WTC11 (cell line): ENCODE measurements at regions not wholly inside any gene's neighbourhood (a gene's known extent, or its start where the extent isn't known, plus 50 kb on each side); places are given as distances from the start of the nearest gene placed in this dataset.

ENCODE experiments used
- ATAC-seq: fragments of 200-7000 bp; cut with Tn5 transposase; 2 replicates; pipeline ENCODE4 v1.10.0; 2021; ENCODE audit warnings: mild to moderate bottlenecking, moderate library complexity
- CTCF ChIA-PET: fragments of 300-600 bp; sonication (Branson Sonifier 250); formaldehyde crosslinking; loops from one replicate; lab custom pipeline; 2021; ENCODE audit warnings: antibody characterized with exemption; lab: Charles Lee
- POLR2A ChIA-PET: fragments of 350-600 bp; sonication (Branson Sonifier 250); formaldehyde crosslinking; loops from one replicate; lab custom pipeline; 2021; ENCODE audit warnings: antibody characterized with exemption; lab: Charles Lee
- DNase-seq: peaks from one replicate; pipeline ENCODE4 v3.0.0; 2021; ENCODE audit warnings: low spot score
- H3K27ac Mint-ChIP-seq: 2 replicates; pipeline ENCODE4 v1.8.0; 2021; ENCODE audit warnings: mixed read lengths
- H3K27me3 Mint-ChIP-seq: 2 replicates; pipeline ENCODE4 v1.8.0; 2021; ENCODE audit warnings: low read depth, mild to moderate bottlenecking, moderate library complexity, mixed read lengths
- H3K36me3 Mint-ChIP-seq: 2 replicates; pipeline ENCODE4 v1.8.0; 2021; ENCODE audit warnings: mixed read lengths
- H3K4me1 Mint-ChIP-seq: 2 replicates; pipeline ENCODE4 v1.8.0; 2022; ENCODE audit warnings: mixed read lengths
- H3K4me3 Mint-ChIP-seq: 2 replicates; pipeline ENCODE4 v1.8.0; 2021; ENCODE audit warnings: mild to moderate bottlenecking, moderate library complexity, mixed read lengths
- H3K9me3 Mint-ChIP-seq: 2 replicates; pipeline ENCODE4 v1.8.0; 2021; ENCODE audit warnings: mixed read lengths
- ESRRA ChIP-seq: sonication (generic); formaldehyde crosslinking; IDR thresholded peaks from 2 replicates; pipeline ENCODE4 v1.8.1; 2022; ENCODE audit warnings: mild to moderate bottlenecking, missing genetic modification reagents, borderline replicate concordance
- JAZF1 ChIP-seq: fragments of 250-450 bp; sonication (Bioruptor Pico); IDR thresholded peaks from 2 replicates; pipeline ENCODE4 v1.9.0; 2021; ENCODE audit warnings: moderate library complexity, mild to moderate bottlenecking, inconsistent platforms
- JUN ChIP-seq: sonication (generic); formaldehyde crosslinking; IDR thresholded peaks from 2 replicates; pipeline ENCODE4 v1.8.0; 2023; ENCODE audit warnings: mild to moderate bottlenecking, missing genetic modification reagents
- OVOL2 ChIP-seq: fragments of 250-450 bp; sonication (Bioruptor Pico); IDR thresholded peaks from 2 replicates; pipeline ENCODE4 v1.9.0; 2021; ENCODE audit warnings: mild to moderate bottlenecking, borderline replicate concordance
- PRRX2 ChIP-seq: fragments of 250-450 bp; sonication (Bioruptor Pico); IDR thresholded peaks from 2 replicates; pipeline ENCODE4 v1.8.0; 2021; ENCODE audit warnings: mild to moderate bottlenecking
- TCF7 ChIP-seq: sonication (generic); formaldehyde crosslinking; IDR thresholded peaks from 2 replicates; pipeline ENCODE4 v1.8.0; 2022; ENCODE audit warnings: mild to moderate bottlenecking, low read depth, missing genetic modification reagents, moderate library complexity
- ZNF121 ChIP-seq: sonication (generic); formaldehyde crosslinking; IDR thresholded peaks from 2 replicates; pipeline ENCODE4 v1.8.0; 2023; ENCODE audit warnings: missing genetic modification reagents
- ZNF232 ChIP-seq: sonication (generic); formaldehyde crosslinking; IDR thresholded peaks from 2 replicates; pipeline ENCODE4 v1.8.0; 2022; ENCODE audit warnings: mild to moderate bottlenecking, missing genetic modification reagents
- ZNF263 ChIP-seq: sonication (generic); formaldehyde crosslinking; IDR thresholded peaks from 2 replicates; pipeline ENCODE4 v1.8.1; 2022; ENCODE audit warnings: low read depth, mild to moderate bottlenecking, moderate library complexity, missing genetic modification reagents
- ZNF317 ChIP-seq: sonication (generic); formaldehyde crosslinking; IDR thresholded peaks from 2 replicates; pipeline ENCODE4 v1.8.1; 2023; ENCODE audit warnings: low read depth, mild to moderate bottlenecking, moderate library complexity, missing genetic modification reagents, borderline replicate concordance
- TF ChIP-seq, protein P1 (sequence below): sonication (generic); formaldehyde crosslinking; IDR thresholded peaks from 2 replicates; pipeline ENCODE4 v1.8.1; 2023; ENCODE audit warnings: mild to moderate bottlenecking, missing genetic modification reagents, moderate library complexity
- TF ChIP-seq, protein P2 (sequence below): fragments of 250-450 bp; sonication (Bioruptor Pico); IDR thresholded peaks from 2 replicates; pipeline ENCODE4 v2.1.2; 2022; ENCODE audit warnings: mild to moderate bottlenecking, moderate library complexity
- TF ChIP-seq, protein P3 (sequence below): sonication (generic); formaldehyde crosslinking; IDR thresholded peaks from 2 replicates; pipeline ENCODE4 v1.8.1; 2023; ENCODE audit warnings: mild to moderate bottlenecking, missing genetic modification reagents, moderate library complexity
- TF ChIP-seq, protein P4 (sequence below): fragments of 250-450 bp; sonication (Bioruptor Pico); IDR thresholded peaks from 2 replicates; pipeline ENCODE4 v1.9.0; 2021; ENCODE audit warnings: mild to moderate bottlenecking, borderline replicate concordance
- TF ChIP-seq, protein P5 (sequence below): sonication (generic); formaldehyde crosslinking; IDR thresholded peaks from 2 replicates; pipeline ENCODE4 v1.8.1; 2022; ENCODE audit warnings: missing genetic modification reagents, borderline replicate concordance

DNA sequence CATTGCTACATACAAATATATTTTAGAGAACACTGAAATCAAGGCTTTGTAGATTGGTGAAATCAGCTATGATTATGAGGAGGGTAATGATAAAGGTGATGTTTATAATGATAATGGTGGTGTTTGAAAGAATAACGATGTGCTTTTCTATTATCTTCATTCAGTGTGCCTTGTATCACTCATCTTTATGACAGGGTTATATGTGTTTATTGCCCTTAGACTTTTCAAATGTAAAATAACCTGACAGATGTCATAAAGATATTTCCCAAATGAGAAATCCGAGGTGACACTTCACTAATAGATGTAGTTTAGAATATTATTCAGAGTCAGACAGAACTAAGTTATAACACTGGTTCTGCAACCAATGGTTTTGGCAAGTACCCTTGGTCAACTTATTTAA is 323.0 kb upstream of the SPANXN4 start:
- TF ChIP-seq ZNF121 (CRISPR knock-in tag), result no peak
- no peak for TF ChIP-seq ZNF263 (CRISPR knock-in tag)
- Mint-ChIP-seq H3K27me3 (no peaks in the 10 kb centered on the region), H3K36me3 (peaks cover 7% of the 10 kb centered on the region; the same call in 1 of the 2 replicates), H3K4me3 (no peak overlapping the region), H3K4me1 (no peaks in the 10 kb centered on the region), H3K27ac (no peak overlapping the region), H3K9me3 (peaks cover 20% of the 10 kb centered on the region)
- no peak for ATAC-seq
- CTCF ChIA-PET, result no interaction called here
- no peak for DNase-seq
- POLR2A ChIA-PET, result no interaction called here

DNA sequence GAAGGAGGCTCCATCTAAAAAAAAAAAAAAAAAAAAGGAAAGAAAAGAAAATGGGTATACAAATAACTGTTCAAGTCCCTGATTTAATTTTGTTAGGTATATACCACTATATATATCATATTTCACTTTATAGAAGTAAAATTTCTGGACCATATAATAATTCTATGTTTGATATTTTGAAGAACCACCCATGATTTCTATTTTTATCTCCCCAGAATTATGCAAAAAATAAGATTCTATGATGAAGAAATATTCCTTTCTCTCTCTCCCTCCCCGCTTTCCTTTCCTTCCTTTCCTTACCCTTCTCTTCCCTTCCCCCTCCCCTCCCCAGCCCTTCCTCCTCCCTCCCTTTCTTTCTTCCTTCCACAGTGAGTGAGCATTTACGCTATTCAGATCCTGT is 337.5 kb upstream of the SPANXN4 start:
- H3K9me3 Mint-ChIP-seq, result peaks cover 24% of the 10 kb centered on the region
- CTCF ChIA-PET, result no interaction called here
- DNase-seq (no peak), ATAC-seq (no peak)
- no peak for TF ChIP-seq ESRRA (CRISPR knock-in tag)
- TF ChIP-seq, protein P1, sequence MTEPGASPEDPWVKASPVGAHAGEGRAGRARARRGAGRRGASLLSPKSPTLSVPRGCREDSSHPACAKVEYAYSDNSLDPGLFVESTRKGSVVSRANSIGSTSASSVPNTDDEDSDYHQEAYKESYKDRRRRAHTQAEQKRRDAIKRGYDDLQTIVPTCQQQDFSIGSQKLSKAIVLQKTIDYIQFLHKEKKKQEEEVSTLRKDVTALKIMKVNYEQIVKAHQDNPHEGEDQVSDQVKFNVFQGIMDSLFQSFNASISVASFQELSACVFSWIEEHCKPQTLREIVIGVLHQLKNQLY (CRISPR knock-in tag), result no peak
- TF ChIP-seq ZNF317 (CRISPR knock-in tag), result no peak
- TF ChIP-seq OVOL2, result no peak
- TF ChIP-seq ZNF232 (CRISPR knock-in tag), result no peak
- TF ChIP-seq, protein P2, sequence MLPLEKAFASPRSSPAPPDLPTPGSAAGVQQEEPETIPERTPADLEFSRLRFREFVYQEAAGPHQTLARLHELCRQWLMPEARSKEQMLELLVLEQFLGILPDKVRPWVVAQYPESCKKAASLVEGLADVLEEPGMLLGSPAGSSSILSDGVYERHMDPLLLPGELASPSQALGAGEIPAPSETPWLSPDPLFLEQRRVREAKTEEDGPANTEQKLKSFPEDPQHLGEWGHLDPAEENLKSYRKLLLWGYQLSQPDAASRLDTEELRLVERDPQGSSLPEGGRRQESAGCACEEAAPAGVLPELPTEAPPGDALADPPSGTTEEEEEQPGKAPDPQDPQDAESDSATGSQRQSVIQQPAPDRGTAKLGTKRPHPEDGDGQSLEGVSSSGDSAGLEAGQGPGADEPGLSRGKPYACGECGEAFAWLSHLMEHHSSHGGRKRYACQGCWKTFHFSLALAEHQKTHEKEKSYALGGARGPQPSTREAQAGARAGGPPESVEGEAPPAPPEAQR (CRISPR knock-in tag), result no peak
- TF ChIP-seq JUN (CRISPR knock-in tag), result no peak
- TF ChIP-seq, protein P3, sequence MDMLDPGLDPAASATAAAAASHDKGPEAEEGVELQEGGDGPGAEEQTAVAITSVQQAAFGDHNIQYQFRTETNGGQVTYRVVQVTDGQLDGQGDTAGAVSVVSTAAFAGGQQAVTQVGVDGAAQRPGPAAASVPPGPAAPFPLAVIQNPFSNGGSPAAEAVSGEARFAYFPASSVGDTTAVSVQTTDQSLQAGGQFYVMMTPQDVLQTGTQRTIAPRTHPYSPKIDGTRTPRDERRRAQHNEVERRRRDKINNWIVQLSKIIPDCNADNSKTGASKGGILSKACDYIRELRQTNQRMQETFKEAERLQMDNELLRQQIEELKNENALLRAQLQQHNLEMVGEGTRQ (CRISPR knock-in tag), result no peak
- no peak for TF ChIP-seq TCF7 (CRISPR knock-in tag)
- TF ChIP-seq, protein P4, sequence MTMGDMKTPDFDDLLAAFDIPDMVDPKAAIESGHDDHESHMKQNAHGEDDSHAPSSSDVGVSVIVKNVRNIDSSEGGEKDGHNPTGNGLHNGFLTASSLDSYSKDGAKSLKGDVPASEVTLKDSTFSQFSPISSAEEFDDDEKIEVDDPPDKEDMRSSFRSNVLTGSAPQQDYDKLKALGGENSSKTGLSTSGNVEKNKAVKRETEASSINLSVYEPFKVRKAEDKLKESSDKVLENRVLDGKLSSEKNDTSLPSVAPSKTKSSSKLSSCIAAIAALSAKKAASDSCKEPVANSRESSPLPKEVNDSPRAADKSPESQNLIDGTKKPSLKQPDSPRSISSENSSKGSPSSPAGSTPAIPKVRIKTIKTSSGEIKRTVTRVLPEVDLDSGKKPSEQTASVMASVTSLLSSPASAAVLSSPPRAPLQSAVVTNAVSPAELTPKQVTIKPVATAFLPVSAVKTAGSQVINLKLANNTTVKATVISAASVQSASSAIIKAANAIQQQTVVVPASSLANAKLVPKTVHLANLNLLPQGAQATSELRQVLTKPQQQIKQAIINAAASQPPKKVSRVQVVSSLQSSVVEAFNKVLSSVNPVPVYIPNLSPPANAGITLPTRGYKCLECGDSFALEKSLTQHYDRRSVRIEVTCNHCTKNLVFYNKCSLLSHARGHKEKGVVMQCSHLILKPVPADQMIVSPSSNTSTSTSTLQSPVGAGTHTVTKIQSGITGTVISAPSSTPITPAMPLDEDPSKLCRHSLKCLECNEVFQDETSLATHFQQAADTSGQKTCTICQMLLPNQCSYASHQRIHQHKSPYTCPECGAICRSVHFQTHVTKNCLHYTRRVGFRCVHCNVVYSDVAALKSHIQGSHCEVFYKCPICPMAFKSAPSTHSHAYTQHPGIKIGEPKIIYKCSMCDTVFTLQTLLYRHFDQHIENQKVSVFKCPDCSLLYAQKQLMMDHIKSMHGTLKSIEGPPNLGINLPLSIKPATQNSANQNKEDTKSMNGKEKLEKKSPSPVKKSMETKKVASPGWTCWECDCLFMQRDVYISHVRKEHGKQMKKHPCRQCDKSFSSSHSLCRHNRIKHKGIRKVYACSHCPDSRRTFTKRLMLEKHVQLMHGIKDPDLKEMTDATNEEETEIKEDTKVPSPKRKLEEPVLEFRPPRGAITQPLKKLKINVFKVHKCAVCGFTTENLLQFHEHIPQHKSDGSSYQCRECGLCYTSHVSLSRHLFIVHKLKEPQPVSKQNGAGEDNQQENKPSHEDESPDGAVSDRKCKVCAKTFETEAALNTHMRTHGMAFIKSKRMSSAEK (CRISPR knock-in tag), result no peak
- TF ChIP-seq ZNF263 (CRISPR knock-in tag), result no peak
- TF ChIP-seq JAZF1 (CRISPR knock-in tag), result no peak
- TF ChIP-seq, protein P5, sequence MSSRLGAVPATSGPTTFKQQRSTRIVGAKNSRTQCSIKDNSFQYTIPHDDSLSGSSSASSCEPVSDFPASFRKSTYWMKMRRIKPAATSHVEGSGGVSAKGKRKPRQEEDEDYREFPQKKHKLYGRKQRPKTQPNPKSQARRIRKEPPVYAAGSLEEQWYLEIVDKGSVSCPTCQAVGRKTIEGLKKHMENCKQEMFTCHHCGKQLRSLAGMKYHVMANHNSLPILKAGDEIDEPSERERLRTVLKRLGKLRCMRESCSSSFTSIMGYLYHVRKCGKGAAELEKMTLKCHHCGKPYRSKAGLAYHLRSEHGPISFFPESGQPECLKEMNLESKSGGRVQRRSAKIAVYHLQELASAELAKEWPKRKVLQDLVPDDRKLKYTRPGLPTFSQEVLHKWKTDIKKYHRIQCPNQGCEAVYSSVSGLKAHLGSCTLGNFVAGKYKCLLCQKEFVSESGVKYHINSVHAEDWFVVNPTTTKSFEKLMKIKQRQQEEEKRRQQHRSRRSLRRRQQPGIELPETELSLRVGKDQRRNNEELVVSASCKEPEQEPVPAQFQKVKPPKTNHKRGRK (CRISPR knock-in tag), result no peak
- TF ChIP-seq PRRX2 (CRISPR knock-in tag), result no peak
- no peak overlapping the region for H3K4me3 Mint-ChIP-seq
- peaks cover 13% of the 10 kb centered on the region for H3K36me3 Mint-ChIP-seq
- H3K27ac Mint-ChIP-seq, result no peak overlapping the region
- no peaks in the 10 kb centered on the region for H3K27me3 Mint-ChIP-seq
- H3K4me1 Mint-ChIP-seq, result no peaks in the 10 kb centered on the region
- POLR2A ChIA-PET, result no interaction called here
